OCI-LY1 (cell line): ENCODE measurements at regions not wholly inside any gene's neighbourhood (a gene's known extent, or its start where the extent isn't known, plus 50 kb on each side); places are given as distances from the start of the nearest gene placed in this dataset.

Experiments
- H2AFZ ChIP-seq: fragments of 200-600 bp; sonication (generic), shearing (Covaris generic); 2 replicates; pipeline ENCODE4 v1.6.0; 2014; ENCODE audit warnings: antibody characterized with exemption, mild to moderate bottlenecking, low read length
- H3F3A ChIP-seq: fragments of 200-600 bp; sonication (generic), shearing (Covaris generic); 2 replicates; pipeline ENCODE4 v1.6.0; 2014; ENCODE audit warnings: mild to moderate bottlenecking, antibody characterized with exemption, low read length, moderate library complexity; ENCODE audit not compliant: insufficient read depth
- H3K27ac ChIP-seq: fragments of 200-600 bp; sonication (generic); 2 replicates; pipeline ENCODE4 v1.5.1; 2014; ENCODE audit warnings: low read length, mixed run types, mild to moderate bottlenecking, low read depth; ENCODE audit not compliant: poor library complexity, severe bottlenecking
- H3K27me3 ChIP-seq: fragments of 200-600 bp; sonication (generic); 2 replicates; pipeline ENCODE4 v1.6.0; 2014; ENCODE audit warnings: antibody characterized with exemption, mild to moderate bottlenecking, low read length, moderate library complexity; ENCODE audit not compliant: insufficient read depth
- H3K36me3 ChIP-seq: fragments of 200-600 bp; sonication (generic); 2 replicates; pipeline ENCODE4 v1.6.1; 2014; ENCODE audit warnings: mild to moderate bottlenecking, antibody characterized with exemption, low read length, moderate library complexity, mixed read lengths; ENCODE audit not compliant: insufficient read depth
- H3K4me1 ChIP-seq: fragments of 200-600 bp; sonication (generic); 2 replicates; pipeline ENCODE4 v1.5.1; 2014; ENCODE audit warnings: mild to moderate bottlenecking, low read length, moderate library complexity; ENCODE audit not compliant: insufficient read depth, severe bottlenecking
- H3K4me2 ChIP-seq: fragments of 200-600 bp; sonication (generic), shearing (Covaris generic); 2 replicates; pipeline ENCODE4 v1.6.1; 2014; ENCODE audit warnings: low read length
- H3K4me3 ChIP-seq: fragments of 200-600 bp; sonication (generic); 2 replicates; pipeline ENCODE4 v1.5.1; 2014; ENCODE audit warnings: low read length, low read depth, mild to moderate bottlenecking, mixed read lengths; ENCODE audit not compliant: poor library complexity, severe bottlenecking
- H3K79me2 ChIP-seq: fragments of 200-600 bp; shearing (Covaris generic); 2 replicates; pipeline ENCODE4 v1.6.1; 2016; ENCODE audit warnings: mixed run types, low read length, mixed read lengths; ENCODE audit not compliant: insufficient read depth
- H3K9ac ChIP-seq: fragments of 200-600 bp; sonication (generic), shearing (Covaris generic); 2 replicates; pipeline ENCODE4 v1.6.1; 2014; ENCODE audit warnings: mild to moderate bottlenecking, low read length, mixed read lengths
- H3K9me2 ChIP-seq: fragments of 200-600 bp; sonication (generic), shearing (Covaris generic); 2 replicates; pipeline ENCODE4 v1.6.1; 2014; ENCODE audit warnings: low read depth, mild to moderate bottlenecking, low read length, mixed read lengths
- H3K9me3 ChIP-seq: fragments of 200-600 bp; shearing (Covaris generic); 2 replicates; pipeline ENCODE4 v1.6.1; 2014; ENCODE audit warnings: low read length, mixed read lengths
- H4K20me1 ChIP-seq: fragments of 200-600 bp; sonication (generic), shearing (Covaris generic); 2 replicates; pipeline ENCODE4 v1.6.0; 2016; ENCODE audit warnings: mild to moderate bottlenecking, low read length; ENCODE audit not compliant: insufficient read depth
- EZH2 ChIP-seq: fragments of 200-600 bp; sonication (generic), shearing (Covaris generic); IDR thresholded peaks from 2 replicates; pipeline ENCODE4 v1.8.0; 2017; ENCODE audit warnings: borderline replicate concordance, mixed run types, mild to moderate bottlenecking, antibody characterized with exemption, low read length, moderate library complexity, mixed read lengths
- TF ChIP-seq, protein P1 (sequence below): fragments of 200-600 bp; sonication (generic), shearing (Covaris generic); IDR thresholded peaks from 2 replicates; pipeline ENCODE4 v1.5.1; 2017; ENCODE audit warnings: mild to moderate bottlenecking, antibody characterized with exemption, low read length, moderate library complexity, mixed read lengths

DNA sequence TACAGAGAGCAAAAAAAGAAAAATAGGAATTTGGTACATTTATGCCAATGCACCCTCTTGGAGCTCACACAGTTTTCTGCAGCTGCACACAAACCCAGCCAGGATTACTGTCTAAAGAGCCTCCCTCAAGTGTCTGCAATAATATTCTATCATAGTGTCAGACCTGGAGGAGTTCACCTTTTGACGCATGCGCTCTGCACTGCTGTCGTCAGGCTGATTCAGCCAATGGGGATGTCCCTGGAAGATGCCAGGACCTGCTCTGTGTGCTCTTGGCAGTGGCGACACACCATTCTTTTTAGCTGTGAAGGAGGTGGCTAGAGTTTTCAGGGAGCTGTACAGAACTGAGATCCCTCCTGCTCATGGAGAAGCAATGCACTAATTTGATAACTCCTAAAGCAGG is 249.0 kb upstream of the KIRREL3 start:
- Histone ChIP-seq H4K20me1 (no peaks in the 10 kb centered on the region), H3F3A (no peaks in the 10 kb centered on the region), H3K4me1 (no peaks in the 10 kb centered on the region), H3K36me3 (no peaks in the 10 kb centered on the region), H3K27ac (no peak overlapping the region), H3K9ac (no peak overlapping the region), H3K4me2 (no peak overlapping the region), H2AFZ (no peak overlapping the region), H3K4me3 (no peak overlapping the region), H3K27me3 (no peaks in the 10 kb centered on the region), H3K79me2 (no peaks in the 10 kb centered on the region), H3K9me2 (no peaks in the 10 kb centered on the region), H3K9me3 (no peaks in the 10 kb centered on the region)
- TF ChIP-seq, protein P1, sequence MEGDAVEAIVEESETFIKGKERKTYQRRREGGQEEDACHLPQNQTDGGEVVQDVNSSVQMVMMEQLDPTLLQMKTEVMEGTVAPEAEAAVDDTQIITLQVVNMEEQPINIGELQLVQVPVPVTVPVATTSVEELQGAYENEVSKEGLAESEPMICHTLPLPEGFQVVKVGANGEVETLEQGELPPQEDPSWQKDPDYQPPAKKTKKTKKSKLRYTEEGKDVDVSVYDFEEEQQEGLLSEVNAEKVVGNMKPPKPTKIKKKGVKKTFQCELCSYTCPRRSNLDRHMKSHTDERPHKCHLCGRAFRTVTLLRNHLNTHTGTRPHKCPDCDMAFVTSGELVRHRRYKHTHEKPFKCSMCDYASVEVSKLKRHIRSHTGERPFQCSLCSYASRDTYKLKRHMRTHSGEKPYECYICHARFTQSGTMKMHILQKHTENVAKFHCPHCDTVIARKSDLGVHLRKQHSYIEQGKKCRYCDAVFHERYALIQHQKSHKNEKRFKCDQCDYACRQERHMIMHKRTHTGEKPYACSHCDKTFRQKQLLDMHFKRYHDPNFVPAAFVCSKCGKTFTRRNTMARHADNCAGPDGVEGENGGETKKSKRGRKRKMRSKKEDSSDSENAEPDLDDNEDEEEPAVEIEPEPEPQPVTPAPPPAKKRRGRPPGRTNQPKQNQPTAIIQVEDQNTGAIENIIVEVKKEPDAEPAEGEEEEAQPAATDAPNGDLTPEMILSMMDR, result no peak

DNA sequence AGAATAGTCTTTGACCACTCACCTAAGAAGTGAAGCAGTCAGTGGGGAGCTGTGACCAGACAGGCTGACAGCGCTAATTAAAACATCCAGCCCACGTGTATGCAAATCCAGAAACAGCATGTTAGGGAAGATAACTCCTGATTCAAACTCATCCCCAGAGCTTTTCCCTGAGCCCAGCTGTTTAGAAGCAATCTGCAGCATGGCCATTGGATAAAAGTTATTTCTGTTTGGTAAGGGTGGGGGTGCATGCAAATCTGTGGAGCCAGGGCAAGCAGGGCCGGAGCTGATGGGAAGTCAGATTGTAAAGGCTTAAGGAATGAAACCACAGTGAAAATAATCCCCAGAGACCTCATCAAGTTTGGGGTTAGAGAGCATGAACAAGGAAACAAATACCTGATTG is 247.9 kb upstream of the KIRREL3 start:
- TF ChIP-seq EZH2, result no peak
- TF ChIP-seq, protein P1, result no peak
- no peak overlapping the region for H3K9ac ChIP-seq
- H3K9me3 ChIP-seq, result no peaks in the 10 kb centered on the region
- H3F3A ChIP-seq, result no peaks in the 10 kb centered on the region
- H3K4me3 ChIP-seq, result no peak overlapping the region
- H3K27ac ChIP-seq, result no peak overlapping the region
- H4K20me1 ChIP-seq, result no peaks in the 10 kb centered on the region
- no peaks in the 10 kb centered on the region for H3K9me2 ChIP-seq
- no peak overlapping the region for H3K4me2 ChIP-seq
- H3K79me2 ChIP-seq, result no peaks in the 10 kb centered on the region
- H2AFZ ChIP-seq, result no peak overlapping the region
- no peaks in the 10 kb centered on the region for H3K36me3 ChIP-seq
- no peaks in the 10 kb centered on the region for H3K4me1 ChIP-seq
- no peaks in the 10 kb centered on the region for H3K27me3 ChIP-seq

DNA sequence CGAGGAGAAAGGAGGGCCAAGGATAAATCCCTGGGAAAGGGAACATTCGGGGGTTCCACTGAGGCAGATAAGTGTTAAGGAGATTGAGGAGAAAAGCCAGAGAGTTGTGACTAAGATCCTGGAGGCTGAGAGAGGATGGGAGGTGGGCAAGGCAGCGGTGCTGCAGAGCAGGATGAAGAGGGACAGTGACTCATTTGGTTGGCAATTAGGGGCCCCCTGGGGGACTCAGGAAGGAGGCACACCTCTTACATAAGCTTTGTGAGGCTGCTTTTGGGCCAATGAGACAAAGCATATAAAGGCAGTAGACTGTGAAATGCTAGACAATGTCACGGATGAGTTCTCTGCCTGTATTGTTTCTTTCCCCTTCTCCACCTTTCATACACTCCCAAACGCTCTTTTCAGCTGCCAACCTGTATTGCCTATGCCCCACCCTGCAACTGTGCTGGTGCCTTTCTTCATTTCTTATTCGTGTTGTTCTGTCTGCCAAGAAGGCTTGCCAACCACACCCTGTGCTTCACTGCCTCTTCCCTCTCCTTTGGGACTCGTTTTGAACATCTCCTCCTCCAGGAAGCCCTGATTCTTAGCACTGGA is 246.8 kb upstream of the KIRREL3 start:
- Histone ChIP-seq H3K4me1 (no peaks in the 10 kb centered on the region), H3K4me3 (no peak overlapping the region), H4K20me1 (no peaks in the 10 kb centered on the region), H3K27me3 (no peaks in the 10 kb centered on the region), H3K4me2 (no peak overlapping the region), H3K9me3 (no peaks in the 10 kb centered on the region), H2AFZ (no peak overlapping the region), H3K79me2 (no peaks in the 10 kb centered on the region), H3K9ac (no peak overlapping the region), H3K36me3 (no peaks in the 10 kb centered on the region), H3K27ac (no peak overlapping the region), H3K9me2 (no peaks in the 10 kb centered on the region), H3F3A (no peaks in the 10 kb centered on the region)
- no peak for TF ChIP-seq EZH2
- TF ChIP-seq, protein P1, result no peak
